ENCODE measurements at regions not wholly inside any gene's neighbourhood (a gene's known extent, or its start where the extent isn't known, plus 50 kb on each side); places are given as distances from the start of the nearest gene placed in this dataset.

DNA sequence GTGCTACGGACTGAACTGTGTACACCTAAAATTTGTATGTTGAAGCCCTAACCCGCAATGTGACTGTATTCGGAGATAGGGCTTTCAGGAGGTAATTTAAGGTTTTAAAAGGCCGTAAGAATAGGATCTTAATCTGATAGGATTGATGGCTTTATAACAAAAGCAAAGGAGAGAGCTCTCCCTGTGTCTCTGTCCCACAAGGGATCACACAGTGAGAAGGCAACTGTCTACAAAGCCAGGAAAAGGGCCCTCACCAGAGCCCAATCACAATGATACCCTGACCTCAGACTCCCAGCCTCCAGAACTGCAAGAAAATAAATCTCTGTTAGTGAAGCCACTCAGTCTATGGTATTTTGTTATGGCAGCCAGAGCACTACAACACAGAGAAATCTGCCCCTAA lies 208.7 kb upstream of the ZC3H12C start:
- H3K4me3 ChIP-seq (ENCODE audit: low read depth, low read length): no peak overlapping the region
- TF ChIP-seq, protein P1, sequence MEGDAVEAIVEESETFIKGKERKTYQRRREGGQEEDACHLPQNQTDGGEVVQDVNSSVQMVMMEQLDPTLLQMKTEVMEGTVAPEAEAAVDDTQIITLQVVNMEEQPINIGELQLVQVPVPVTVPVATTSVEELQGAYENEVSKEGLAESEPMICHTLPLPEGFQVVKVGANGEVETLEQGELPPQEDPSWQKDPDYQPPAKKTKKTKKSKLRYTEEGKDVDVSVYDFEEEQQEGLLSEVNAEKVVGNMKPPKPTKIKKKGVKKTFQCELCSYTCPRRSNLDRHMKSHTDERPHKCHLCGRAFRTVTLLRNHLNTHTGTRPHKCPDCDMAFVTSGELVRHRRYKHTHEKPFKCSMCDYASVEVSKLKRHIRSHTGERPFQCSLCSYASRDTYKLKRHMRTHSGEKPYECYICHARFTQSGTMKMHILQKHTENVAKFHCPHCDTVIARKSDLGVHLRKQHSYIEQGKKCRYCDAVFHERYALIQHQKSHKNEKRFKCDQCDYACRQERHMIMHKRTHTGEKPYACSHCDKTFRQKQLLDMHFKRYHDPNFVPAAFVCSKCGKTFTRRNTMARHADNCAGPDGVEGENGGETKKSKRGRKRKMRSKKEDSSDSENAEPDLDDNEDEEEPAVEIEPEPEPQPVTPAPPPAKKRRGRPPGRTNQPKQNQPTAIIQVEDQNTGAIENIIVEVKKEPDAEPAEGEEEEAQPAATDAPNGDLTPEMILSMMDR (IDR thresholded peaks at IDR 0.05; ENCODE audit: control insufficient read depth, extremely low read depth, insufficient read depth): no peak
- DNase-seq (ENCODE audit: low read depth): no peak

DNA sequence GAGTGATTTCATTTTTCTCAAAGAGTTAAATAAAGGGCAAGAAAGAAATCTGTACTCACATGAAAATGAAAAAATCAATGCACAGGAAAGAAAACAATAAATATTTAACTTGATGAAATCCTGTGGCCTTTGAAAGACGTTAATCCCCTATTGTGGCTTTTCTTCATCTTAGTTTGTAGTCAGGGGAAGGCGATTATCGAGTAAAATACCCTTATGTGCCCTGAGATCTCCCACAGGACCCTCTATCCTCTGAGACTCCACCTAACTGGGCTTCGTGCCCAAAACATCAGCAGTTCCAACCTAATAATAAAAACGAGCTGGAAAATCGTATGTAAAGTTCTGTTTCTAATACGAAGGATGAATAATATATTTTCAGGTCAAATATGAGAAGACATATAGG lies 208.2 kb upstream of the ZC3H12C start:
- TF ChIP-seq, protein P1 (IDR thresholded peaks at IDR 0.05; ENCODE audit: control insufficient read depth, extremely low read depth, insufficient read depth): no peak
- H3K4me3 ChIP-seq (ENCODE audit: low read depth, low read length): no peak overlapping the region
- no peak for DNase-seq (ENCODE audit: low read depth)

DNA sequence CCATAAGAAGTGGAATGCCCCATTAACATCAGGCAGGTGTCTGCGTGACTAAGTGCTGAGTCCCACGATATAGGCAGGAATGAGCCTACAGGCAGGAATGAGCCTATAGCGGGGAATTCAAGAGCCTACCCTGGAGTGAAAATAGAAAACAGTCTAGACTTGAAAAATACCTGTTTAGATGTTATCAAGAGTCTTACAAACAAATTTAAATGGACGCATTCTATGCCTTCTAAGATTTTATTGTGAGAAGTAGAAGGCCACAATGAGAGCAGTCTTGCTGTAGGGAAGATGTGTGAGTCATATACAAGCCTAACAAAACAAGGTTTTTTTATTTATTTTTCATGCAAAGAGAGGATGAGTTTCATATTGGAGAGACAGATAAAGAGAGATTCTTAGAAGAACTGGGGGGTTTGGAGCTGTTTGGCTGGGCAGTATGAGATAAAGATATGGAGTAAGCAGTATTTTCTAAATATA lies 200.8 kb upstream of the ZC3H12C start:
- no peak for DNase-seq (ENCODE audit: low read depth)
- TF ChIP-seq, protein P1 (IDR thresholded peaks at IDR 0.05; ENCODE audit: control insufficient read depth, extremely low read depth, insufficient read depth): no peak
- H3K4me3 ChIP-seq (ENCODE audit: low read depth, low read length): no peak overlapping the region

- no peak for DNase-seq (ENCODE audit: low read depth)
- TF ChIP-seq, protein P1 (IDR thresholded peaks at IDR 0.05; ENCODE audit: control insufficient read depth, extremely low read depth, insufficient read depth): no peak
- no peak overlapping the region for H3K4me3 ChIP-seq (ENCODE audit: low read depth, low read length)
These were observed 198.9 kb upstream of the ZC3H12C start for GRCh38 chr11:109894242-109894641.

GRCh38 chr11:109898592-109898991 lies 194.6 kb upstream of the ZC3H12C start:
- no peak overlapping the region for H3K4me3 ChIP-seq (ENCODE audit: low read depth, low read length)
- DNase-seq (ENCODE audit: low read depth): no peak
- TF ChIP-seq, protein P1 (IDR thresholded peaks at IDR 0.05; ENCODE audit: control insufficient read depth, extremely low read depth, insufficient read depth): no peak

- H3K4me3 ChIP-seq (ENCODE audit: low read depth, low read length): no peak overlapping the region
- DNase-seq (ENCODE audit: low read depth): no peak
- TF ChIP-seq, protein P1 (IDR thresholded peaks at IDR 0.05; ENCODE audit: control insufficient read depth, extremely low read depth, insufficient read depth): no peak
These were observed 190.3 kb upstream of the ZC3H12C start for GRCh38 chr11:109902764-109903433.

- TF ChIP-seq, protein P1 (IDR thresholded peaks at IDR 0.05; ENCODE audit: control insufficient read depth, extremely low read depth, insufficient read depth): no peak
- no peak for DNase-seq (ENCODE audit: low read depth)
- H3K4me3 ChIP-seq (ENCODE audit: low read depth, low read length): no peak overlapping the region
These were observed 181.7 kb upstream of the ZC3H12C start for GRCh38 chr11:109911488-109911887.
